ENCODE measurements at regions not wholly inside any gene's neighbourhood (a gene's known extent, or its start where the extent isn't known, plus 50 kb on each side); places are given as distances from the start of the nearest gene placed in this dataset.

DNA sequence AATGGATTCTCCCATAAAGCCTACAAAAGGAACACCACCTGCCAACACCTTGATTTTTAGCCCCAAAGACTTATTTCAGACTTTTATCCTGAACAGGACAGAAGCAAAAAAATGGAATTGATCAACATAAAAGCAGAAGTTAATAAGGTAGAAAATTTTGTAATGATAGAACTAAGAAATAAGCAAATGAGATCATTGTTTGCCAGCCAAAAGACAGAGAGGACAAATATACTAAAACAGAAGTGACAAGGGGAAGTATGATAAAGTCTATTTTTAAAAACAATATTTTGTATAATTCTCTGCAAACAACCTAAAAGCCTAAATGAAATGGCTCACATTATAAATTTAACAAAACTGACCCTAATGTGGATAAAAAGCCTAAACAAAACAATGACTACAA, 110.5 kb upstream of the PRSS3 start:
- no peak overlapping the region for H3K4me3 ChIP-seq (replicated peaks in 1 of 4; ENCODE audit: control extremely low read depth in 1 of 4, insufficient read depth in 1 of 4, low read depth in 3 of 4, low read length in 4 of 4)
- H2AFZ ChIP-seq (ENCODE audit: low read length) = no peak overlapping the region
- H3K27ac ChIP-seq (ENCODE audit: insufficient read depth, low read length) = no peak overlapping the region
- H3K27me3 ChIP-seq (ENCODE audit: control insufficient read depth, insufficient read depth, low read length) = peaks cover 17% of the 10 kb centered on the region
- H3K4me2 ChIP-seq (ENCODE audit: extremely low read depth, insufficient read depth, low read length) = no peak overlapping the region
- no peaks in the 10 kb centered on the region for H4K20me1 ChIP-seq (ENCODE audit: control insufficient read depth, extremely low read depth, insufficient read depth, low read length)
- TF ChIP-seq, protein P1, sequence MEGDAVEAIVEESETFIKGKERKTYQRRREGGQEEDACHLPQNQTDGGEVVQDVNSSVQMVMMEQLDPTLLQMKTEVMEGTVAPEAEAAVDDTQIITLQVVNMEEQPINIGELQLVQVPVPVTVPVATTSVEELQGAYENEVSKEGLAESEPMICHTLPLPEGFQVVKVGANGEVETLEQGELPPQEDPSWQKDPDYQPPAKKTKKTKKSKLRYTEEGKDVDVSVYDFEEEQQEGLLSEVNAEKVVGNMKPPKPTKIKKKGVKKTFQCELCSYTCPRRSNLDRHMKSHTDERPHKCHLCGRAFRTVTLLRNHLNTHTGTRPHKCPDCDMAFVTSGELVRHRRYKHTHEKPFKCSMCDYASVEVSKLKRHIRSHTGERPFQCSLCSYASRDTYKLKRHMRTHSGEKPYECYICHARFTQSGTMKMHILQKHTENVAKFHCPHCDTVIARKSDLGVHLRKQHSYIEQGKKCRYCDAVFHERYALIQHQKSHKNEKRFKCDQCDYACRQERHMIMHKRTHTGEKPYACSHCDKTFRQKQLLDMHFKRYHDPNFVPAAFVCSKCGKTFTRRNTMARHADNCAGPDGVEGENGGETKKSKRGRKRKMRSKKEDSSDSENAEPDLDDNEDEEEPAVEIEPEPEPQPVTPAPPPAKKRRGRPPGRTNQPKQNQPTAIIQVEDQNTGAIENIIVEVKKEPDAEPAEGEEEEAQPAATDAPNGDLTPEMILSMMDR (conservative IDR thresholded peaks at IDR 0.05 in 1 of 2, IDR thresholded peaks at IDR 0.05 in 1 of 2; ENCODE audit: low read depth in 1 of 2, low read length in 2 of 2) = no peak
- TF ChIP-seq EZH2 (IDR thresholded peaks at IDR 0.05; ENCODE audit: low read length, missing control alignments) = no peak
- no peak for DNase-seq (ENCODE audit: low read depth in 2 of 2)
- H3K9me3 ChIP-seq (ENCODE audit: control insufficient read depth, insufficient read depth, low read depth, low read length) = no peaks in the 10 kb centered on the region
- H3K4me1 ChIP-seq (ENCODE audit: control insufficient read depth, extremely low read depth, insufficient read depth, low read length) = no peaks in the 10 kb centered on the region
- H3K36me3 ChIP-seq (ENCODE audit: control insufficient read depth, insufficient read depth, low read length) = no peaks in the 10 kb centered on the region
- no peaks in the 10 kb centered on the region for H3K79me2 ChIP-seq (ENCODE audit: control insufficient read depth, insufficient read depth, low read length)
- H3K9ac ChIP-seq (ENCODE audit: insufficient read depth, low read length) = no peak overlapping the region

DNA sequence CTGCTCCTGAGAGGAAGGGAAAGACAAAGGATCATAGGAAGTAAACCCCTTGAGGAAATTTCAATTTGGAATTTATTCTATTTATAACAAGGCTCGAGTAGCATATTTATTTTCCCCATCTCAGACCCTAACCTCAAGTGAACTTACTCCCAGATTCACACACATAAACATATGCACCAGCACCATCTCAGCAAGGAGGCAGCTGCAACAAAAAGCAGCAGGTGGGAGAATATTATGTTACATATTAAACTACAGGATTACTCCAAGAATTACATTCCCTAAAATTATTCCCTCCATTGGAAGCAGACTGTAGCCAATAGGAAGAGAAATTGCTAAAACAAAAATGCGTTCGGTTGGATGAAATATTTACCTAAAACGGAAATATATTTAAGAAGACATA, 108.4 kb upstream of the PRSS3 start:
- Histone ChIP-seq H3K79me2 (ENCODE audit: control insufficient read depth, insufficient read depth, low read length) (no peaks in the 10 kb centered on the region), H3K4me1 (ENCODE audit: control insufficient read depth, extremely low read depth, insufficient read depth, low read length) (no peaks in the 10 kb centered on the region), H3K9me3 (ENCODE audit: control insufficient read depth, insufficient read depth, low read depth, low read length) (no peaks in the 10 kb centered on the region), H3K9ac (ENCODE audit: insufficient read depth, low read length) (no peak overlapping the region), H4K20me1 (ENCODE audit: control insufficient read depth, extremely low read depth, insufficient read depth, low read length) (no peaks in the 10 kb centered on the region), H2AFZ (ENCODE audit: low read length) (no peak overlapping the region), H3K27me3 (ENCODE audit: control insufficient read depth, insufficient read depth, low read length) (peaks cover 17% of the 10 kb centered on the region), H3K36me3 (ENCODE audit: control insufficient read depth, insufficient read depth, low read length) (no peaks in the 10 kb centered on the region), H3K27ac (ENCODE audit: insufficient read depth, low read length) (no peak overlapping the region), H3K4me3 (replicated peaks in 1 of 4; ENCODE audit: control extremely low read depth in 1 of 4, insufficient read depth in 1 of 4, low read depth in 3 of 4, low read length in 4 of 4) (no peak overlapping the region), H3K4me2 (ENCODE audit: extremely low read depth, insufficient read depth, low read length) (no peak overlapping the region)
- no peak for DNase-seq (ENCODE audit: low read depth in 2 of 2)
- no peak for TF ChIP-seq EZH2 (IDR thresholded peaks at IDR 0.05; ENCODE audit: low read length, missing control alignments)
- TF ChIP-seq, protein P1 (conservative IDR thresholded peaks at IDR 0.05 in 1 of 2, IDR thresholded peaks at IDR 0.05 in 1 of 2; ENCODE audit: low read depth in 1 of 2, low read length in 2 of 2) = no peak

DNA sequence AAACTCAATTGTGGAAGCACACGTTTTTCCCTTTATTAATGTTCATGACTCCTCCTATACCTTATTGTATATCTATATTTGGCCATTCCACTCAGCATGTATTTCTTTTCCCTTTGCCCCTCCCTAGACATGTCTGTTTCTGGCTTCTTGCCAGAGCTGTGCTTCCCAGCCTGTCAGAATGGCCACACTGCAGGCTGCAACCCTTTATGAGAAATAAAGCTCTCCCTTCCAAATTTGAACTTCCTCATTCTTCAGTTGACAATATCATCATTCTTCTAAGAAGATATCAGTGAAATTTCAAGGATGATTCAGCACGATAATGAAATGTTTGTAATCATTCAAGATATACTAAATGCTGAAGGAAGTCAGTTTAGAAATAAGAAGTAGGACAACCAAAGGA, 107.6 kb upstream of the PRSS3 start:
- Histone ChIP-seq H3K9ac (ENCODE audit: insufficient read depth, low read length) (no peak overlapping the region), H3K79me2 (ENCODE audit: control insufficient read depth, insufficient read depth, low read length) (no peaks in the 10 kb centered on the region), H3K9me3 (ENCODE audit: control insufficient read depth, insufficient read depth, low read depth, low read length) (no peaks in the 10 kb centered on the region), H4K20me1 (ENCODE audit: control insufficient read depth, extremely low read depth, insufficient read depth, low read length) (no peaks in the 10 kb centered on the region), H3K4me2 (ENCODE audit: extremely low read depth, insufficient read depth, low read length) (no peak overlapping the region), H3K27ac (ENCODE audit: insufficient read depth, low read length) (no peak overlapping the region), H3K4me1 (ENCODE audit: control insufficient read depth, extremely low read depth, insufficient read depth, low read length) (no peaks in the 10 kb centered on the region), H3K4me3 (replicated peaks in 1 of 4; ENCODE audit: control extremely low read depth in 1 of 4, insufficient read depth in 1 of 4, low read depth in 3 of 4, low read length in 4 of 4) (no peak overlapping the region), H2AFZ (ENCODE audit: low read length) (no peak overlapping the region), H3K27me3 (ENCODE audit: control insufficient read depth, insufficient read depth, low read length) (peaks cover 14% of the 10 kb centered on the region), H3K36me3 (ENCODE audit: control insufficient read depth, insufficient read depth, low read length) (no peaks in the 10 kb centered on the region)
- DNase-seq (ENCODE audit: low read depth in 2 of 2) = peak in 1 of 2 donors; percentile 0
- TF ChIP-seq EZH2 (IDR thresholded peaks at IDR 0.05; ENCODE audit: low read length, missing control alignments) = no peak
- TF ChIP-seq, protein P1 (conservative IDR thresholded peaks at IDR 0.05 in 1 of 2, IDR thresholded peaks at IDR 0.05 in 1 of 2; ENCODE audit: low read depth in 1 of 2, low read length in 2 of 2) = no peak

All from fibroblast of lung (primary cell).